Upper lobe of left lung (tissue), 6 donors: ENCODE measurements at regions not wholly inside any gene's neighbourhood (a gene's known extent, or its start where the extent isn't known, plus 50 kb on each side); places are given as distances from the start of the nearest gene placed in this dataset.

Source experiments
- ATAC-seq, 2 donors: fragments of 200-7000 bp; cut with Tn5 transposase; one replicate each; pipeline ENCODE4 v1.9.1; 2022; ENCODE audit warnings: mild to moderate bottlenecking in 2 of 2, moderate library complexity in 2 of 2; ENCODE audit not compliant: low FRiP score in 2 of 2
- DNase-seq, 2 donors: peaks; one replicate each; pipeline ENCODE4 v3.0.0-alpha.2; 2019 to 2020
- H3K27ac ChIP-seq, 4 donors: fragments of 200-600 bp; sonication (generic); one replicate each; pipeline ENCODE4 v1.5.1; 2016 to 2019
- H3K27me3 ChIP-seq, 4 donors: fragments of 200-600 bp; sonication (generic); one replicate each; pipeline ENCODE4 v1.5.1; 2017 to 2019
- H3K36me3 ChIP-seq, 4 donors: fragments of 200-600 bp; sonication (generic); one replicate each; pipeline ENCODE4 v1.5.1; 2016 to 2019
- H3K4me1 ChIP-seq, 4 donors: fragments of 200-600 bp; sonication (generic); one replicate each; pipeline ENCODE4 v1.5.1; 2018 to 2019
- H3K4me3 ChIP-seq, 4 donors: fragments of 200-600 bp; sonication (generic); one replicate each; pipeline ENCODE4 v1.5.1; 2017 to 2019; ENCODE audit warnings: mild to moderate bottlenecking in 2 of 4, moderate library complexity in 1 of 4
- H3K9me3 ChIP-seq, 4 donors: fragments of 200-600 bp; sonication (generic); one replicate each; pipeline ENCODE4 v1.5.1; 2018 to 2019
- CTCF ChIP-seq, 6 experiments: fragments of 450-650 bp in 4 of 6; fragments of 200-600 bp in 2 of 6; sonication (generic) in 2 of 6; IDR thresholded peaks; one replicate each; pipeline ENCODE4 v1.5.1; 2016 to 2019; ENCODE audit warnings: antibody characterized with exemption in 6 of 6
- EP300 ChIP-seq, 4 donors: sonication (generic); formaldehyde crosslinking; IDR thresholded peaks; one replicate each; pipeline ENCODE4 v1.5.1; 2017; ENCODE audit warnings: antibody characterized with exemption in 4 of 4, control low read depth in 2 of 4
- POLR2A ChIP-seq, 4 donors: fragments of 450-650 bp; IDR thresholded peaks; one replicate each; pipeline ENCODE4 v1.5.1; 2016 to 2017; ENCODE audit warnings: antibody characterized with exemption in 4 of 4, mild to moderate bottlenecking in 2 of 4
- POLR2AphosphoS5 ChIP-seq, 2 donors: sonication (generic); formaldehyde crosslinking; IDR thresholded peaks; one replicate each; pipeline ENCODE4 v1.5.1; 2017; ENCODE audit warnings: antibody characterized with exemption in 2 of 2
- WGBS, 2 donors: methylation state at CpG; one replicate each; pipeline ENCODE4 v1.1.5; 2017 to 2018; 5-methylcytosine and 5-hydroxymethylcytosine counted together
- donor health status: DM: no; HTN: no; CAD: no; lungs with moderate emphysema.
- donor health status: DM: no; HTN: yes; CAD: no; lungs with severe emphysema.

- H3K27me3 ChIP-seq = no peaks in the 10 kb centered on the region
- no peaks in the 10 kb centered on the region for H3K36me3 ChIP-seq
- ATAC-seq (no peak), DNase-seq (no peak)
- H3K4me1 ChIP-seq = peaks cover 9 to 18% (median 13%) of the 10 kb centered on the region in 4 donors
- WGBS, 2 donors = 81 to 83% methylated on average over 7 of the region's 7 CpGs
- no peaks in the 10 kb centered on the region for H3K9me3 ChIP-seq
- TF ChIP-seq POLR2A (IDR thresholded peaks at IDR 0.05) (no peak), CTCF (IDR thresholded peaks at IDR 0.05) (no peak), POLR2AphosphoS5 (IDR thresholded peaks at IDR 0.05) (no peak), EP300 (IDR thresholded peaks at IDR 0.05) (no peak)
- no peak overlapping the region for H3K4me3 ChIP-seq
- no peak overlapping the region for H3K27ac ChIP-seq
Measured at GRCh38 chr10:4119107-4119506, 334.1 kb upstream of the KLF6 start.

GRCh38 chr10:4117604-4118003 is 332.6 kb upstream of the KLF6 start:
- 94 to 100% methylated on average over 1 of the region's 1 CpG for WGBS, 2 donors
- no peak overlapping the region for H3K27ac ChIP-seq

GRCh38 chr10:4111643-4112042 is 326.6 kb upstream of the KLF6 start:
- WGBS, 2 donors = 75 to 88% methylated on average over 1 of the region's 1 CpG
- no peaks in the 10 kb centered on the region for H3K36me3 ChIP-seq
- H3K27ac ChIP-seq = no peak overlapping the region
- DNase-seq (no peak), ATAC-seq (no peak)
- no peaks in the 10 kb centered on the region for H3K4me1 ChIP-seq
- H3K9me3 ChIP-seq = no peaks in the 10 kb centered on the region
- TF ChIP-seq POLR2A (IDR thresholded peaks at IDR 0.05) = no peak
- TF ChIP-seq CTCF (IDR thresholded peaks at IDR 0.05) = no peak
- no peak for TF ChIP-seq EP300 (IDR thresholded peaks at IDR 0.05)
- no peak for TF ChIP-seq POLR2AphosphoS5 (IDR thresholded peaks at IDR 0.05)
- H3K4me3 ChIP-seq = no peak overlapping the region
- H3K27me3 ChIP-seq = no peaks in the 10 kb centered on the region

More at GRCh38 chr10:4117604-4118003, 332.6 kb upstream of the KLF6 start:
- ATAC-seq = no peak
- no peaks in the 10 kb centered on the region for H3K9me3 ChIP-seq
- H3K4me3 ChIP-seq = no peak overlapping the region
- TF ChIP-seq CTCF (IDR thresholded peaks at IDR 0.05) (no peak), POLR2AphosphoS5 (IDR thresholded peaks at IDR 0.05) (no peak), POLR2A (IDR thresholded peaks at IDR 0.05) (no peak), EP300 (IDR thresholded peaks at IDR 0.05) (no peak)
- DNase-seq = no peak
- H3K27me3 ChIP-seq = no peaks in the 10 kb centered on the region
- no peaks in the 10 kb centered on the region for H3K36me3 ChIP-seq
- peaks cover 9 to 18% (median 13%) of the 10 kb centered on the region in 4 donors for H3K4me1 ChIP-seq

- no peak for ATAC-seq
- H3K36me3 ChIP-seq = no peaks in the 10 kb centered on the region
- H3K4me3 ChIP-seq = no peak overlapping the region
- TF ChIP-seq CTCF (IDR thresholded peaks at IDR 0.05) = no peak
- no peak for TF ChIP-seq POLR2A (IDR thresholded peaks at IDR 0.05)
- no peak for TF ChIP-seq POLR2AphosphoS5 (IDR thresholded peaks at IDR 0.05)
- no peak for TF ChIP-seq EP300 (IDR thresholded peaks at IDR 0.05)
- no peaks in the 10 kb centered on the region for H3K4me1 ChIP-seq
- 91 to 94% methylated on average over 3 of the region's 3 CpGs for WGBS, 2 donors
- H3K27me3 ChIP-seq = no peaks in the 10 kb centered on the region
- no peak for DNase-seq
- H3K27ac ChIP-seq = no peak overlapping the region
- no peaks in the 10 kb centered on the region for H3K9me3 ChIP-seq
Measured at GRCh38 chr10:4109469-4109868, 324.5 kb upstream of the KLF6 start.

GRCh38 chr10:4108693-4109092 is 323.7 kb upstream of the KLF6 start:
- H3K9me3 ChIP-seq = no peaks in the 10 kb centered on the region
- ATAC-seq (no peak), DNase-seq (no peak)
- H3K4me1 ChIP-seq = no peaks in the 10 kb centered on the region
- no peak overlapping the region for H3K4me3 ChIP-seq
- WGBS, 2 donors = 80 to 83% methylated on average over 4 of the region's 4 CpGs
- no peak overlapping the region for H3K27ac ChIP-seq
- no peak for TF ChIP-seq CTCF (IDR thresholded peaks at IDR 0.05)
- TF ChIP-seq POLR2AphosphoS5 (IDR thresholded peaks at IDR 0.05) = no peak
- TF ChIP-seq POLR2A (IDR thresholded peaks at IDR 0.05) = no peak
- TF ChIP-seq EP300 (IDR thresholded peaks at IDR 0.05) = no peak
- H3K27me3 ChIP-seq = no peaks in the 10 kb centered on the region
- H3K36me3 ChIP-seq = no peaks in the 10 kb centered on the region
